ENCODE measurements at regions not wholly inside any gene's neighbourhood (a gene's known extent, or its start where the extent isn't known, plus 50 kb on each side); places are given as distances from the start of the nearest gene placed in this dataset.

DNA sequence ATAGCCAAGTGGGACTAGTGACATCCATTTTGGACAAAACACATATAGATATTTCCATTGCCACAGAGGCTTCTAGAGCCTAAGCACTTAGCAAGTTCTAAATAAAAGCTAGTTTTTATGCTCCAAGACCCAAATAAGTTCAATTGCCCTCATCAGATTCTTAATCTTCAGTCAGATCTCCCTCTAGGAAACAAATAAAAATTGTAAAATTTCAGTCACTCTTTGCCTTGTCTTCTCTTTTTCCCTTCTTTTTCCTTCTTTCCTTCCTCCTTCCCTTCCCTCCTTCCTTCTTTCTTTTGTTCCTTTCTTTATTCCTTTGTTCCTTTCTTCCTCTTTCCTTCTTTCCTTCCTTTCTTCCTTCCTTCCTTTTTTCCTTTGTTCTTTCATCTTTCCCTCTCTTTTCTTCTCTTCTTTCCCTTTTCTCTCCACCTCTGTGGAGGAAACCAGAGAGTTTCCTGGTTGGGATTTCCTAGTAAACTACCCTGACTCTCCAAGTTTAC lies 68.8 kb upstream of the GADL1 start:
- no peak for DNase-seq (ENCODE audit: low read depth)
- TF ChIP-seq, protein P1, sequence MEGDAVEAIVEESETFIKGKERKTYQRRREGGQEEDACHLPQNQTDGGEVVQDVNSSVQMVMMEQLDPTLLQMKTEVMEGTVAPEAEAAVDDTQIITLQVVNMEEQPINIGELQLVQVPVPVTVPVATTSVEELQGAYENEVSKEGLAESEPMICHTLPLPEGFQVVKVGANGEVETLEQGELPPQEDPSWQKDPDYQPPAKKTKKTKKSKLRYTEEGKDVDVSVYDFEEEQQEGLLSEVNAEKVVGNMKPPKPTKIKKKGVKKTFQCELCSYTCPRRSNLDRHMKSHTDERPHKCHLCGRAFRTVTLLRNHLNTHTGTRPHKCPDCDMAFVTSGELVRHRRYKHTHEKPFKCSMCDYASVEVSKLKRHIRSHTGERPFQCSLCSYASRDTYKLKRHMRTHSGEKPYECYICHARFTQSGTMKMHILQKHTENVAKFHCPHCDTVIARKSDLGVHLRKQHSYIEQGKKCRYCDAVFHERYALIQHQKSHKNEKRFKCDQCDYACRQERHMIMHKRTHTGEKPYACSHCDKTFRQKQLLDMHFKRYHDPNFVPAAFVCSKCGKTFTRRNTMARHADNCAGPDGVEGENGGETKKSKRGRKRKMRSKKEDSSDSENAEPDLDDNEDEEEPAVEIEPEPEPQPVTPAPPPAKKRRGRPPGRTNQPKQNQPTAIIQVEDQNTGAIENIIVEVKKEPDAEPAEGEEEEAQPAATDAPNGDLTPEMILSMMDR (IDR thresholded peaks at IDR 0.05; ENCODE audit: low read depth, low read length, missing control alignments): no peak
- in situ Hi-C loops (cut with HindIII; ENCODE audit: low sequenced_read_pairs): no loop called here
- no peak overlapping the region for H3K4me3 ChIP-seq (ENCODE audit: low read depth, low read length)

DNA sequence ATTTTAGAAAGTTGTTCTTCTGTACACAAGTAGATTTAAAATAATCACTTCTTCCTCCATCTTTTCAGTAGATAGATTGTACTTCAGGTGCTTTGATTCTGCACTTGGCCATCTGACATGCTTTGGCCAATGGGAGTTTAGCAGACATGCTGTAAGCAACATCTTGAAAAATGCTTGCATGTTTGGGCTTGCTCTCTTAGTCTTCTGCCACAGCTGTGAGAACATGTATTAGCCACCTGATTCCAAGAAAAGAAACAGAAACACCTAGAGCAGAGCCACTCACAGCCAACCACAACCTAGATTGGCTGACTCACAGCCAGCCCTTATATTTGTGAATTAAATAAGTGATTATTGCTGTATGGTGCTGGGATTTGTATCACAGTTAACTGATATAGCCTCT lies 70.2 kb upstream of the GADL1 start:
- no peak overlapping the region for H3K4me3 ChIP-seq (ENCODE audit: low read depth, low read length)
- no peak for DNase-seq (ENCODE audit: low read depth)
- in situ Hi-C loops (cut with HindIII; ENCODE audit: low sequenced_read_pairs): no loop called here
- TF ChIP-seq, protein P1 (IDR thresholded peaks at IDR 0.05; ENCODE audit: low read depth, low read length, missing control alignments): no peak

DNA sequence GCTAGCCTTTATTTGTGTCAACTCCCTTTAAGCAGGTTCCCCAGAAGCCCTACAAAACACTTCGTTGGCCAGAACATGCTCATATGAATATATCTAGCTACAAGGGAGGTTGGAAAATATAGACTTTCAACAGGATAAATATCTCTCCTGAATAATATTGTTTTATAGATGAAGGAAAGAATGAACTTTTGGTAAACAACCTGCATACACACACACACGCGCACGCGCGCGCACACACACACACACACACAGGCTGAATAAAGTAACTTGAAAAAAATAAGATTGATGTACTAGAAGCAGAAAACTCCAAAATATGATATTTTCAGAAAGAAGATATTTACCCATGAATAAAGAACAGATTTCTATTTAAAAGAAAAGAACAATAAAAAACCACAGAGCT lies 72.4 kb upstream of the GADL1 start:
- DNase-seq (ENCODE audit: low read depth): no peak
- in situ Hi-C loops (cut with HindIII; ENCODE audit: low sequenced_read_pairs): no loop called here
- TF ChIP-seq, protein P1 (IDR thresholded peaks at IDR 0.05; ENCODE audit: low read depth, low read length, missing control alignments): no peak
- no peak overlapping the region for H3K4me3 ChIP-seq (ENCODE audit: low read depth, low read length)

DNA sequence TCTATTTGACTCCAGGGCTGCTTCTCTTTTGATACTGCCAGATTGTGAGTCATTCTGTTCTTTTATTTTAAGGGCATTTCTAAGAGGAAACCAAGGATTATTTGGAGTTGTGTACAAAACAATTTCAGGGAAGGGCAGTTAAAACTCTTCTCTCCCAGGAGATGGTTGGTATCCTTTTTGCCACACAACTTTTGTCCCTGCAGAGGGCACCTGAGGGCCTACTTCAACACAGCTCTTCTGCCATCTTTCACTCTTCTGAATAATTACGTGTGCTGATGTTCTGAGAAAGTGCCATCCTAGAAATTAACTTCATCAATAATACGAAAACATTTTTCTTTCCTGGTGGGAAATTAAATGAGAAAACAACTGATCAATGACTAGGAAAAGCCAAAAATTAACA lies 75.7 kb upstream of the GADL1 start:
- no peak overlapping the region for H3K4me3 ChIP-seq (ENCODE audit: low read depth, low read length)
- DNase-seq (ENCODE audit: low read depth): no peak
- in situ Hi-C loops (cut with HindIII; ENCODE audit: low sequenced_read_pairs): no loop called here
- TF ChIP-seq, protein P1 (IDR thresholded peaks at IDR 0.05; ENCODE audit: low read depth, low read length, missing control alignments): no peak

DNA sequence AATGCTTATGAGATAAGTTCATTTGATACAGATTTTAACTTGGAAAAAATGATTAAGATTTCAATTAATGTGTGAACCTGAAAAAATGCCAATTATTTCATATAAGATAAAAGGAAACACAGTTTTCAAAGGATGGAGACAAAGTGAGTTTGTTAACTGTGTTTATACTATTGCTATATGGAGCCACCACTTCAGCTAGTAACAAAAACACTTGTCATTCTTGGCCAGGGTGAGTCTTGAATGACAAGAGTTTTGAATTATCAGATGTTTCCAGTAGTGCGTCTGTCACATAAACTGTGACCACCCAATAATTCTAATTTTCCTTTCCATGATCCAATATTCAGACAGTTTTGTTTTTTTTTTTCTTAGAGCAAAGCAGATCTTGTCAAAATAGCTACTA lies 78.0 kb upstream of the GADL1 start:
- DNase-seq (ENCODE audit: low read depth): no peak
- H3K4me3 ChIP-seq (ENCODE audit: low read depth, low read length): no peak overlapping the region
- TF ChIP-seq, protein P1 (IDR thresholded peaks at IDR 0.05; ENCODE audit: low read depth, low read length, missing control alignments): no peak
- in situ Hi-C loops (cut with HindIII; ENCODE audit: low sequenced_read_pairs): no loop called here

DNA sequence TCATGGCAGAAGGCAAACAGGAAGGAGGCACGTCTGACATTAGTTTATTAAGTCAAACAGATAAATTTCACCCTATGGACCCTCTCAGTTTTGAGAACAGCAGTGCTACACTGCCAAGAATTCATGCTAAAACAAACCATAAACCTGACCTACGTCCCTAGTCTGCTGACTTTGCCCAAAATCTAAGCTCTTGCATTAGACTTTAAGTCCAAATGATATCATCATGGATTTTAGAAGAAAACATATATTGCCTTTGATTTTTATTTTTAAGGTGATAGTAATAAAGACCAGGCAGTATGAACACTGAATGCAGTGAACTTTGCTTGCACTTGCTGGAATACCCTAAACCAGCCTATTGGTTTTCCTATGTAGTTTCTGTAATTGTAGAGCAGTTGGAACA lies 79.6 kb upstream of the GADL1 start:
- in situ Hi-C loops (cut with HindIII; ENCODE audit: low sequenced_read_pairs): no loop called here
- TF ChIP-seq, protein P1 (IDR thresholded peaks at IDR 0.05; ENCODE audit: low read depth, low read length, missing control alignments): no peak
- H3K4me3 ChIP-seq (ENCODE audit: low read depth, low read length): no peak overlapping the region
- DNase-seq (ENCODE audit: low read depth): no peak

DNA sequence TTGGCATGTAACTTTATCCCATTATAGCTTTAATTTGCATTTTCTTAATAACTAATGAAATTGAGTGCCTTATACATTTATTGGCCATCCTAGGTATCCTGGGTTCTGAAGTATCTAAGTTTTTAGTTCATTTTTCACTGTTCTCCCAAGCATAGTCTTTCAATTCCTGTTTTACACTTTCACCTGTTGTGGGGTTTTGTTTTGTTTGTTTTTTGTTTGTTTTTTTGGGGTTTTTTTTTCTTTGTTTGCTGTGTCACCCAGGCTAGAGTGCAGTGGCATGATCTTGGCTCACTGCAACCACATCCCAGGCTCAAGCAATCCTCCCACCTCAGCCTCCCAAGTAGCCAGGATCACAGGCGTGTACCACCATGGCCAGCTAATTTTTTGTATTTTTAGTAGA lies 83.1 kb upstream of the GADL1 start:
- no peak overlapping the region for H3K4me3 ChIP-seq (ENCODE audit: low read depth, low read length)
- TF ChIP-seq, protein P1 (IDR thresholded peaks at IDR 0.05; ENCODE audit: low read depth, low read length, missing control alignments): no peak
- DNase-seq (ENCODE audit: low read depth): no peak
- in situ Hi-C loops (cut with HindIII; ENCODE audit: low sequenced_read_pairs): no loop called here

Data from astrocyte of the cerebellum (primary cell).